ENCODE measurements at regions not wholly inside any gene's neighbourhood (a gene's known extent, or its start where the extent isn't known, plus 50 kb on each side); places are given as distances from the start of the nearest gene placed in this dataset.
A peak's percentile ranks its signal among the peaks of the same experiment; 100 is the strongest.

- no peak for DNase-seq
Measured at GRCh38 chr15:91692596-91692995, 160.9 kb upstream of the SLCO3A1 start.

GRCh38 chr15:91694131-91694830, 159.2 kb upstream of the SLCO3A1 start:
- DNase-seq: no peak

- no peak for DNase-seq
Measured at GRCh38 chr15:91694831-91695210, 158.7 kb upstream of the SLCO3A1 start.

DNA sequence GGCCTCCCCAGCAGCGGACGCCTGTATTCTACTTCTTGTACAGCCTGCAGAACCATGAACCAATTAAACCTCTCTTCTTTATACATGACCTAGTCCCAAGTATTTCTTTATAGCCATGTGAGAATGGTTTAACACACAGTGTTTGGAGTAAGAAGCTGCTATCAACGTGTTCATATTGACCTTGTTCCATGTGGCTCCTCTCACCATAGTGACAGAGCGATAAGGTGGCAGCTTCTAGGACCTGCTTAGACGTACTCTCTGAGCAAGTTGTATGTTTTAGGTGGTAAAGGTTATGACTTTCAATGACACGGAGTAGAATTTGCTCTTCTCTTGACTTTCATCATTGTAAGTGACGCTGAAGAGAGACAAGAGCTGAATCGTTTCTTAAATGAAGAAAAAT, 157.7 kb upstream of the SLCO3A1 start:
- no peak for DNase-seq

GRCh38 chr15:91696981-91697380, 156.5 kb upstream of the SLCO3A1 start:
- no peak for DNase-seq

GRCh38 chr15:91698241-91698640, 155.3 kb upstream of the SLCO3A1 start:
- no peak for DNase-seq

DNA sequence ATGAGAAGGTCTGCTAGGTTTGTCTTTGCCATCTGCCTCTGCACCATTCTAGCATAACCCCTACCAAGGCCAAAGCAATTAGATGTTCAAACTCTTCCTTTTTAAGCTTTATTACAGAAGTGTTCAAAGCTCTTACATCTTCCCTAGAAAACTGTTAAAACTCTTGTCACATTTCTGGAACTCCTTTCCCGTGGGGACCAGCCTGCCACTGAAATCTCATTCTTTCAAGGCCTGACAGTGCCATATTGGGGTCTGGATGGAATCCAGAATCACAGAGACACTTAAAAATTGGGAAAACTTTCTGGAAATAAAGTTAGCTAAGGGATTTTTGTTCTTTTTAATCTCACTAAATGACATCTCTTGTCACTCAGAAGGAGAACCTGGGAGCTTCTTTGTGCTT, 153.8 kb upstream of the SLCO3A1 start:
- DNase-seq: no peak

DNA sequence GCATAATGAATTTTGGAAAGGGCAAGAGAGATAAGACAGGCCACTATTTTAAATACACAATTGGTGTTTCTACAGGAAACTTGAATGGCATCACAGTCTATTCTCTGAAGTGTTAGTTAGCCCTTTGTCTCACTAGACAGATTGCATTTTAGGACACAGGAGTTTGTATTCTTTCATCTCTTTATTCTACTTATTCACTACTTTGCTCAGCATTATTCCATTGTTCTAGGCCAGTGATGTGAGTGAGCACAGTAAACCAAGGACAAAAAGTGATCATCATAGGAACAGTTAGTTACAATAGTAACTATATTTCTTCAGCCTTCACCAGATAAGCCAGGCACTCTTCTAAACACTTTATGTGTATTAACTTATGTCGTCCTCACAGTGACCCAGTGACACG, 150.2 kb upstream of the SLCO3A1 start:
- no peak for DNase-seq

DNA sequence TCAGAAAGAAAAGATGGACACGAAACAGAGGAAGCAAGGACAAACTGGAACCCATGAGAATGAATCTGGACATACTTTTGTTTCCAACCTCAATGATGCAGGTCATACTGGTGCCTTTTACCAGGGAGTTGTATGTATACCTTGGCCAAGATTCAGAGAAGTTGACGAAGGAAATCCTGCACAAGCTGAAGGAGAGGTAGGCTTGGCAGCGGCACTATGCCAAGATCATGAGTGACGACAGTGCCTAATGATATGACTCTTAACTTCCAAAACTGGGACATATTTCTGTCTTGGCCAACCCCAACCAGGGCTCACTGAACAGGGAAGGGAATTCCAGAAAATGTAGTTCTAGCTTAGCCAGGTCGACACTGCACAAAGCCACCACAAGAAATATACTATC, 149.2 kb upstream of the SLCO3A1 start:
- DNase-seq: no peak

DNA sequence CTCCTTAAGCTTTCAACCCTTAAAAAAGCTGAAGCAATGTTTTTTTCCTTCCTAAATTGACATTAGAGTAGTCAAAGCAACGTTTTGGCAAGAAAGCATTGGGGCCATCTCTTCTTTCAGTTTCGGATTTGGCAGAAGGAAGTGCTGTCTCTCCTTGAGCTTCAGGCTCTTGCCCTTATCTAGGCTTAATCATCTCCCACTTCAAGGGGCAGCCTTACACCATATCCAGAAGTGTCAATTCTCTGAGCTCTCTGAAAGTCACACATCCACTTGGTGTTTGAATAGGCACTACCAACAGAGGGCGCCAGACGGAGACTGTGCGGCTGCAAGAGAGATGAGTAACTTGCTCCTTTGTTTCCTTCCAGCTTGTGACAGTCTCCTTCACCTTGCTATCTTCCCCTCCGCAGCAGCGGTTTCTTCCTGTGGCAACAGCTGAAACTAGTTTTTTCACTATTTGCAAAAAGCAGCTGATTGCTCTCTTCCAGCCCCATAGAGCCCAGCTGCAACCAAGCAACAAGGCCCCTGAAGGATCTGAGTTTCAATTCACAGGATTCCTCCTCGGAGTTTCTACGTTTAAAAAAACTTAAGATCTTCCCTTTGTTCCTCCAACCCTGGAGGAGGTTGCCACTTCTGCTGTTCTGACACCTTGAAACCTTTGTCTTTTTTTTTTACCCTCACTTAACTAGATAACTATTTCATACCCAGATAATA, 147.0 kb upstream of the SLCO3A1 start:
- peak; percentile 59 for DNase-seq

- DNase-seq: no peak
Measured at GRCh38 chr15:91710080-91710698, 143.3 kb upstream of the SLCO3A1 start.

GRCh38 chr15:91711384-91712033, 142.0 kb upstream of the SLCO3A1 start:
- DNase-seq: no peak

- no peak for DNase-seq
Measured at GRCh38 chr15:91712286-91712685, 141.2 kb upstream of the SLCO3A1 start.

DNA sequence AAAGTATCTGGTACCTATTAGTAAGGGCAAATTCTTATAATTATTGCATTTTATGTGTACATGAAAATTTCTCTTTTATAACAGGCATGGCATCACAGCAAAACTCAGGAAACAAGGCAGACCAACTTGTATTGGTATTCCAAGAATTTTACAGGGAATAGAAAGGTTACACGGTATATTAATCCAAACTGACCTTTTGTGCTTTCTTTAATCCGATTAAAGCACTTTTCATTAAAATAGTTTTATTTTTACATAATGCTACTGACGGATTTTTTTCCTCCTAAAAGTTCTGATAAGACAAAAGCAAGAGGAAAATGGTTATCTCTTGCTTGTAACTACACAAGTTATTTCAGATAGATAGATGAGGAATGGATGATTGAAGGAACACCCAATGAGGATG, 137.0 kb upstream of the SLCO3A1 start:
- DNase-seq: no peak

- DNase-seq: no peak
Measured at GRCh38 chr15:91717811-91718210, 135.7 kb upstream of the SLCO3A1 start.

GRCh38 chr15:91723959-91724358, 129.5 kb upstream of the SLCO3A1 start:
- no peak for DNase-seq

- no peak for DNase-seq
Measured at GRCh38 chr15:91733661-91734060, 119.8 kb upstream of the SLCO3A1 start.

DNA sequence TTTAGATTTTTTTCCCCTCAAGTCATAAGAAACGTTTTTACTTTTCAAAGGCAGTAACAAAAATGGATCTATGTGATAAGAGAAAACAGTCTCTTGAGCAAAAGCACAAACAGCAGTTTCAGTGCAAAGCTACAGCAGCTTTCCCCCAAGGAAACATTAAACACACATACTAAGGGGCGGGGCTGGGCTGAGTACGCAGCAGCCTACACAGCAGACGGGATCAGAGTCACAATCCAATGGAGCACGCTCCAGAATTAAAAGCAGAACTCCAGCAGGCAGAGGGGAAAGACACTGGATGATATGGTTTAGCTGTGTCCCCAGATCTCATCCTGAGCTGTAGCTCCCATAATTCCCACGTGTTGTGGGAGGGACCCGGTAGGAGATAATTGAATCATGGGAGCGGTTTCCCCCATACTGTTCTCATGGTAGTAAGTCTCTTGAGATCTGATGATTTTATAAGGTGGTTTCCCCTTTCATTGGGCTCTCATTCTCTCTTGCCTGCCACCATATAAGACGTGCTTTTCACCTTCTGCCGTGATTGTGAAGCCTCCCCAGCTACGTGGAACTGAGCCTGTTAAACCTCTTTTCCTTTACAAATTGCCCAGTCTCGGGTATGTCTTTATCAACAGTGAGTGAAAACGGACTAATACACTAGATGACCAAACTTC, 116.2 kb upstream of the SLCO3A1 start:
- no peak for DNase-seq

GRCh38 chr15:91741986-91742385, 111.5 kb upstream of the SLCO3A1 start:
- DNase-seq: no peak

DNA sequence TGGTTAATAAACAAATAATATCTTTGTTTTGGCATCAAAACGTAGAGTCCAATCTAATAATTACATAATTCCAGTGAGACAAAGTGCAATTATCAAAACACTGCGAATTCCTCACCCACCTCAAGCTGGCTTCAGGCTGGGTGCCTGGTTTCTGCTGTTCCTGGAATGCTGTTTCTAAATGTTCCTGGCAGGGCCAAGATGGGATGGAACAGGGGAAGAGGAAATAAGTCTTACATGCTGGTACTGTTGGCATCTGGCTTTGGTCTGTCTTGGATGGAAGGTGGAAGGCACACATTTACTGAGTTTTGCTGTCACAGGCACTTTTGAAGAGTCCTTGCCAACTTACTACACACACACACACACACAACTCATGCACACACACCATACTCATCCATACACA, 101.9 kb upstream of the SLCO3A1 start:
- DNase-seq: no peak

DNA sequence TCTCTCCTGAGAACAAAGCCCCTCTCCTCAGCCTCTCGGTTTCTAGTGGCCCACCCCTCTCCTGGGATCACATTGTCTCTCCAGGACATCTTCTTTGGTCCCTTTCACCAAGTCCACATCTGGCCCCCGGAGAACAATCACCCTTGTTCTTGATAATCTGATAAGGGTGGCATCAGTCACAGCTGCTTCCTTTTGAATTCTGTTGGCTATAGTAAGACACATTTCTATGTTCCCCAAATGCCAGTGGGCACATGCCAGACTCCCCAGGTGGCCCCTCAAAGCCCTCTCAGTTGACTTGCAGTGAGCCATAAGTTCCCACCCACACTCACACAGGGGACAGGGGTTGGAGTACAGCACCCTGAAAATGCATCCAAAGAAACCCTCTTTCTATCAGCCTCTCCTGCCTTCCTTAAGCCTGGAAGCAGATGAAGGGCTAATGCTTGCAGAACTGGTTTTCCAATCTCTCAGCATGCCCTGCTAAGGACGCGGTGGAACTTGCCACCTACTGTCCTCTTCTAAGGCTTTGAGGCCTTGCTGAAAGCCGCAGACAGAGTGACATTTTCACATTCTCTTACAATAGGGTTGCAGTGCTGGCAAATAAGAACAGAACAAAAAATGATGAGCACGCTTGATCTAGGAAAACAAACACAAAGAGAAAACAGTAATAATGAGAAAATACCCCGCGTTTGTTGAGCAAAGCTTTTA, 101.3 kb upstream of the SLCO3A1 start:
- DNase-seq: no peak

GRCh38 chr15:91759560-91759959, 93.9 kb upstream of the SLCO3A1 start:
- no peak for DNase-seq

DNA sequence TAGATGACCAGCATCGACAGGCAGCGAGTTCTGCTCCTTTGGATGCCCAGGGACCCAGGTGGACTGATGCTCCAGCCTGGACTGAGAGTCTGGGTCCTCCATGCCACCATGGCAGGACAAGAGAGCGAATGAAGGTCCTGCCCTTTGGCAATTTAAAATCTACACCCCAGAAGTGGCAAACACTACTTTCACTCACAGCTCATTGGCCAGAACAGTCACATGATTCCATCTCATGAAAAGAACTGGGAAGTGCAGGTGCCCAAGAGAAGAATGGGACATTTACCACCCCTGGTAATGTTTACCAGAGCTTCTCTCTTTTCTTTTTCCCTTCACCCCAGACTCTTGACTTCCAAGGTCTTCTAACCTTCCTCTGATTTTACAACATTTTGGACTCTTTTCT, 87.8 kb upstream of the SLCO3A1 start:
- DNase-seq: no peak
